ENCODE measurements at regions not wholly inside any gene's neighbourhood (a gene's known extent, or its start where the extent isn't known, plus 50 kb on each side); places are given as distances from the start of the nearest gene placed in this dataset.

DNA sequence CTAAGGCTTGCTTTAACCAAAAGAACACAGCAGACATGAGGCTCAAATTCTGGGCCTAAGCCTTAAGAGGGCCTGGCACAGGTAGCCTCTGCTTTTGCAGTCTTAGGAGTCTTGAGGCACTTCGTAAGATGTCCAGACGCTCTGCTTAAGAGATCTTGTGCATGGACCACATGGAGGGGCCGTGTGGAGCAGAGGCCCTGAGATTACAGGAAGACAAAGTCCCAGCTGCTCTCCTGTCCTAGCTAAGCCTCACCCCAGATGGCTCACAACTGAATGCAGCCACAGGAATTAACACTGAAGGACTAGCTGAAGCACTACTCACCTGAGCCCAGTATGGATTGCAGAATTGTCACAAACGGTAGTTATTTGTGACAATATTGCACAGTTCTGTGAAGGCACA, 446.0 kb downstream of the PDZRN4 start:
- TF ChIP-seq, protein P1, sequence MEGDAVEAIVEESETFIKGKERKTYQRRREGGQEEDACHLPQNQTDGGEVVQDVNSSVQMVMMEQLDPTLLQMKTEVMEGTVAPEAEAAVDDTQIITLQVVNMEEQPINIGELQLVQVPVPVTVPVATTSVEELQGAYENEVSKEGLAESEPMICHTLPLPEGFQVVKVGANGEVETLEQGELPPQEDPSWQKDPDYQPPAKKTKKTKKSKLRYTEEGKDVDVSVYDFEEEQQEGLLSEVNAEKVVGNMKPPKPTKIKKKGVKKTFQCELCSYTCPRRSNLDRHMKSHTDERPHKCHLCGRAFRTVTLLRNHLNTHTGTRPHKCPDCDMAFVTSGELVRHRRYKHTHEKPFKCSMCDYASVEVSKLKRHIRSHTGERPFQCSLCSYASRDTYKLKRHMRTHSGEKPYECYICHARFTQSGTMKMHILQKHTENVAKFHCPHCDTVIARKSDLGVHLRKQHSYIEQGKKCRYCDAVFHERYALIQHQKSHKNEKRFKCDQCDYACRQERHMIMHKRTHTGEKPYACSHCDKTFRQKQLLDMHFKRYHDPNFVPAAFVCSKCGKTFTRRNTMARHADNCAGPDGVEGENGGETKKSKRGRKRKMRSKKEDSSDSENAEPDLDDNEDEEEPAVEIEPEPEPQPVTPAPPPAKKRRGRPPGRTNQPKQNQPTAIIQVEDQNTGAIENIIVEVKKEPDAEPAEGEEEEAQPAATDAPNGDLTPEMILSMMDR (IDR thresholded peaks at IDR 0.05) = no peak
- TF ChIP-seq ZFX (IDR thresholded peaks at IDR 0.05; ENCODE audit: borderline replicate concordance) = no peak
